ENCODE measurements at regions not wholly inside any gene's neighbourhood (a gene's known extent, or its start where the extent isn't known, plus 50 kb on each side); places are given as distances from the start of the nearest gene placed in this dataset.

GRCh38 chr6:78505178-78505577, 362.2 kb upstream of the IRAK1BP1 start:
- no peak for DNase-seq (ENCODE audit: extremely low read depth in 1 of 4, low spot score in 3 of 4)
- no peak for FAIRE-seq
- TF ChIP-seq DPF2 (IDR thresholded peaks at IDR 0.05) = no peak
- TF ChIP-seq HIVEP1 (CRISPR knock-in tag; IDR thresholded peaks at IDR 0.05) = no peak
- TF ChIP-seq NR4A1 (CRISPR knock-in tag; IDR thresholded peaks at IDR 0.05) = no peak
- no peak for TF ChIP-seq NR4A1 (tag; IDR thresholded peaks at IDR 0.05)
- TF ChIP-seq DIDO1 (tag; IDR thresholded peaks at IDR 0.05; ENCODE audit: low read depth) = no peak
- TF ChIP-seq SRSF9 (IDR thresholded peaks at IDR 0.05; ENCODE audit: borderline replicate concordance, low read depth, low read length) = no peak
- TF ChIP-seq CBX5 (IDR thresholded peaks at IDR 0.05; ENCODE audit: borderline replicate concordance, low read depth) = no peak
- no peak for TF ChIP-seq SMARCE1 (IDR thresholded peaks at IDR 0.05)
- no peak for TF ChIP-seq ILK (tag; IDR thresholded peaks at IDR 0.05; ENCODE audit: borderline replicate concordance, low read depth)
- TF ChIP-seq MBD1 (CRISPR knock-in tag; IDR thresholded peaks at IDR 0.05) = no peak
- TF ChIP-seq ZFPM2 (CRISPR knock-in tag; IDR thresholded peaks at IDR 0.05) = no peak
- TF ChIP-seq ZNF277 (CRISPR knock-in tag; IDR thresholded peaks at IDR 0.05; ENCODE audit: borderline replicate concordance) = no peak
- TF ChIP-seq CEBPG (CRISPR knock-in tag; IDR thresholded peaks at IDR 0.05) = no peak
- no peak for TF ChIP-seq CEBPG (tag; conservative IDR thresholded peaks at IDR 0.05 in 1 of 2, IDR thresholded peaks at IDR 0.05 in 1 of 2)
- no peak for TF ChIP-seq MEF2D (tag; conservative IDR thresholded peaks at IDR 0.05; ENCODE audit: low read depth)
- no peak for TF ChIP-seq HDAC3 (IDR thresholded peaks at IDR 0.05; ENCODE audit: borderline replicate concordance, partially characterized antibody)
- TF ChIP-seq PTBP1 (IDR thresholded peaks at IDR 0.05; ENCODE audit: low read depth, low read length) = no peak
- no peak for TF ChIP-seq NONO (IDR thresholded peaks at IDR 0.05; ENCODE audit: low read depth in 2 of 2, low read length in 1 of 2)
- no peak for TF ChIP-seq RBM15 (IDR thresholded peaks at IDR 0.05; ENCODE audit: insufficient read depth, low read length)
- TF ChIP-seq WHSC1 (IDR thresholded peaks at IDR 0.05; ENCODE audit: low read length) = no peak
- Histone ChIP-seq H3K9me3 (replicated peaks; ENCODE audit: control insufficient read depth, insufficient read depth, low read depth, low read length) (no peaks in the 10 kb centered on the region; the same call in 1 of the 2 replicates), H3K27me3 (ENCODE audit: control insufficient read depth in 2 of 2, insufficient read depth in 2 of 2, low read length in 2 of 2) (no peaks in the 10 kb centered on the region), H3K4me2 (ENCODE audit: insufficient read depth, low read length) (no peak overlapping the region), H2AFZ (ENCODE audit: low read depth, low read length) (no peak overlapping the region), H3K9me1 (ENCODE audit: control insufficient read depth, insufficient read depth, low read length) (no peaks in the 10 kb centered on the region), H3K4me1 (replicated peaks in 1 of 2; ENCODE audit: control insufficient read depth in 2 of 2, insufficient read depth in 2 of 2, low read length in 2 of 2) (no peaks in the 10 kb centered on the region), H3K27ac (ENCODE audit: extremely low read depth, low read depth, low read length) (no peak overlapping the region), H3K36me3 (ENCODE audit: control insufficient read depth, insufficient read depth, low read length) (no peaks in the 10 kb centered on the region), H4K20me1 (replicated peaks; ENCODE audit: control insufficient read depth, insufficient read depth, low read length) (no peaks in the 10 kb centered on the region), H3K79me2 (ENCODE audit: control insufficient read depth, insufficient read depth, low read length) (no peaks in the 10 kb centered on the region), H3K9ac (ENCODE audit: insufficient read depth in 1 of 2, low read depth in 2 of 2, low read length in 2 of 2) (no peak overlapping the region), H3K4me3 (no peak overlapping the region)
- 0% methylated on average over 4 of the region's 4 CpGs for WGBS (ENCODE audit: insufficient coverage, low coverage, missing lambda C conversion rate)
- ChIA-PET POLR2A (no interaction called here), CTCF (ENCODE audit: low intra/inter-chr PET ratio) (no interaction called here)
- in situ Hi-C loops (cut with MboI) = no loop called here
- intact Hi-C loops (cut with micrococcal nuclease) = no loop called here
- no peak for ATAC-seq
- no TSS peak for BruUV-seq (replicated peaks)

Measured in K562 (cell line).